HG03432 (cell line): ENCODE measurements at regions not wholly inside any gene's neighbourhood (a gene's known extent, or its start where the extent isn't known, plus 50 kb on each side); places are given as distances from the start of the nearest gene placed in this dataset.
"Not testable (repeated sequence)": the region's sequence is repeated elsewhere in the genome, so short reads cannot be mapped to it uniquely, and the experiment has no call there.

ENCODE experiments used
- ATAC-seq: cut with Tn5 transposase; IDR thresholded peaks from one replicate; pipeline ENCODE4 v1.9.1; 2021; ENCODE audit warnings: mild to moderate bottlenecking, moderate library complexity; ENCODE audit not compliant: unreplicated experiment

DNA sequence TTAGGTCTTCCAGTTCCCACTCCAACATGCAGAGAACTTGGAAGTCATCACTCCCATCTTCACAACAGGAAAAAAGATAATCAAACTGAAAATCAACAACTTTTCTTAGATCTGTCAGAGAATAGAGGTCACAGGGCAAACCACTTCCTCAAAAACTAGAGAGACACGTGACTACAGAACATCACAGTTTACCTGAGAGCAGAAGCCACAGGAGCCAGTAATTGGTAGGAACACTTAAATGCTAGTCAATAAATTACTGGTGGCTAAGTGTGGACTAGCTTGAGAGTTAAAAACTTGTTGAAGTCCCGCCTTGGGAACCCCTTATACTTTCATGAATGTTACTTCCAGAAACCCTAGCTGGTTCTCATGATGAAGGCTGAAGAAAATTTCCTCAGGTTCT lies 81.1 kb downstream of the THSD1 start:
- ATAC-seq = not testable (repeated sequence)

GRCh38 chr13:52319876-52320275 lies 86.1 kb downstream of the THSD1 start:
- no peak for ATAC-seq

- not testable (repeated sequence) for ATAC-seq
Observed at GRCh38 chr13:52309833-52310232, 96.1 kb downstream of the THSD1 start.

- ATAC-seq = not testable (repeated sequence)
Observed at GRCh38 chr13:52306336-52306735, 99.6 kb downstream of the THSD1 start.

GRCh38 chr13:52303098-52303497 lies 102.9 kb downstream of the THSD1 start:
- not testable (repeated sequence) for ATAC-seq

GRCh38 chr13:52302688-52303087 lies 103.3 kb downstream of the THSD1 start:
- ATAC-seq = not testable (repeated sequence)

- not testable (repeated sequence) for ATAC-seq
Observed at GRCh38 chr13:52301810-52302400, 104.1 kb downstream of the THSD1 start.

DNA sequence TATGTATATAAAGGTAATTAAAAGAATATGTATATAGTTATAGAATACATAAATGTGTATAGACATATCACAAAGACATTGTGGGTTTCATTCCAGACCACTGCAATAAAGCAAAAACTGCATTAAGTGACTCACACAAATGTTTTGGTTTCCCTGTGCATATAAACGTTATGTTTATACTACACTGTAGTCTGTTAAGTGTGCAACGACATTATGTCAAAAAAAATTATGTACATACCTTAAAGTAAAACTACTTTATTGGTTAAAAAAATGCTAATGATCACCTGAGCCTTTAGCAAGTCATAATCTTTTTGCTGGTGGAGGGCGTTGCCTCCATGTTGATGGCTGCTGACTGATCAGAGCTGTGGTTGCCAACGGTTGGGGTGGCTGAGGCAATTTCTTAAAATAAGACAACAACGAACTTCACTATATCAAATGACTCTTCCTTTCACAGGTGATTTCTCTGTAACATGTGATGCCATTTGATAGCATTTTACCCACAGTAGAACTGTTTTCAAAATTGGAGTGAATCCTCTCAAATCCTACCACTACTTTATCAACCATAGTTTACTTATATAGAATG lies 107.8 kb downstream of the THSD1 start:
- not testable (repeated sequence) for ATAC-seq

DNA sequence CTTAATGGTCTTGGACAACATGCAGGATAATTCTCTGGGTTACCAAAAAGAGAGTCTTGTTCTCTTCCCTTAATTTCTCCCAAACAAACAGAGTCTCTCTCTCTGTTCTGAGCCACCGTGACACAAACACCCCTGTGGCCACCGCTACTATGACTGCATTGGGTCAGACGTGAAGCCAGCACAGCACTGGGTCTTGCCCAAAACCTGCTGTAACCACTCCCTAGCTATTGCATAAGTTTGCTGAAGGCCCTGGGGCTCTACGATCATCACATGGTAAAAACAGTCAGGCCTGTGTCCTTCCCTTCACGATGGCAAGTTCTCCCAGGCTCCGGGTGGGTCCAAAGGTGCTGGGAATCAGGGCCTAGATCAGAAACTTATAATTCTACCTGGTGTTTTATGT lies 117.1 kb downstream of the THSD1 start:
- not testable (repeated sequence) for ATAC-seq

DNA sequence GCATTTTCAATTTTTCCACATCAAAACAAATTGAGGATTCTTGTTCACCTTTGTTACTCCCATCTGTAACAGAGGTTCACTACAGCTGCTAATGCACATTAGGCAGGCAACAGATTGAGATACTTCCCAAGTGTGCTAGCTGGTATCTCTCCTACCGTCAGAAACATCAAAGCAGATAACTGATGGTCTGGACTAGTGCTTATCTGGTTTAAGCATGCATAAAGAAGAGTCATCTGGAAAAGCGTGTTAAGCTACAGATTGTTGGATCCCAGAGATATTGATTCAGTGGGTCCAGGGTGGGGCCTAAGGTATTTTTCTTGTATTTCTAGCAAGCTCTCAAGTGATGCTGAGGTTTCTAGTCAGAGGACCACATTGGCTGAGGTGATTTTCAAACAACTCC lies 122.0 kb upstream of the NEK3 start:
- ATAC-seq = not testable (repeated sequence)

- not testable (repeated sequence) for ATAC-seq
Observed at GRCh38 chr13:52279408-52279807, 120.0 kb upstream of the NEK3 start.

DNA sequence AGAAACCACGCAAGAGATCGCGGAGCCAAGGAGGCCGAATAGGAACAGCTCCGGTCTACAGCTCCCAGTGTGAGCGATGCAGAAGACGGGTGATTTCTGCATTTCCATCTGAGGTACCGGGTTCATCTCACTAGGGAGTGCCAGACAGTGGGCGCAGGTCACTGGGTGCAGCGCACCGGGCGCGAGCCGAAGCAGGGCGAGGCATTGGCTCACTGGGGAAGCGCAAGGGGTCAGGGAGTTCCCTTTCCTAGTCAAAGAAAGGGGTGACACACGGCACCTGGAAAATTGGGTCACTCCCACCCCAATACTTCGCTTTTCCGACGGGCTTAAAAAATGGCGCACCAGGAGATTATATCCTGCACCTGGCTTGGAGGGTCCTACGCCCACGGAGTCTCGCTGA lies 94.9 kb upstream of the NEK3 start:
- ATAC-seq = not testable (repeated sequence)

DNA sequence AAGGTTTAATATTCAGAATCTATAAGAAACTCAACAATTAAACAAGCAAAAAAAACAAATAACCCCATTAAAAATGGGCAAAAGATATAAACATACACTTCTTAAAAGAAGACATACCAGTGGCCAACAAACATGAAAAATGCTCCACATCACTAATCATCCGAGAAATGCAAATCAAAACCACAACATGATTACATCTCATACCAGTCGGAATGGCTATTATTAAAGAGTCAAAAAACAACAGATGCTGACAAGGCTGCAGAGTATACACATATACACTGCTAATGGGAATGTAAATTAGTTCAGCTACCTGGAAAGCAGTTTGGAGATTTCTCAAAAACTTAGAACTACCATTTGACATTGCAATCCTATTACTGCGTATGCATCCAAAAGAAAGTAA lies 81.4 kb upstream of the NEK3 start:
- ATAC-seq = peak; percentile 91

- peak; percentile 80 for ATAC-seq
Observed at GRCh38 chr13:52235900-52236595, 76.7 kb upstream of the NEK3 start.

DNA sequence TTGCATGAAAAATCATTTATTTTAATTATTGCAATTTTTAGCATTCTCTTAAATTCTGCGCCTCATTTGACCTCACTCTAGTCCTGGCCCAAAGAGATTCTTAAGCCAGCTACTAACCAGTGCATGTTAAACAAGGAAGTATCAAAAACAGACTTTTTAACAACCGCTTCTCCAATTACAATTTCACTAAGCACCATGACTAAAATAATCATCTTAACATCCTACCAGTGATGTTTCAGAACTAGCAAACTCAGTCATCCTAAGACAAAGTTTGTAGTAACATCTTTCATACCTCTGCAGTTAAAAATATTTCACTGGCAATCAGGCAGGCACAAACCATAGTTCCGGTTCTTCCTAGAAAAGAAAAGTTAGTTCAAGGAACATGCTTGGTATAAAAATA lies 75.5 kb upstream of the NEK3 start:
- not testable (repeated sequence) for ATAC-seq

DNA sequence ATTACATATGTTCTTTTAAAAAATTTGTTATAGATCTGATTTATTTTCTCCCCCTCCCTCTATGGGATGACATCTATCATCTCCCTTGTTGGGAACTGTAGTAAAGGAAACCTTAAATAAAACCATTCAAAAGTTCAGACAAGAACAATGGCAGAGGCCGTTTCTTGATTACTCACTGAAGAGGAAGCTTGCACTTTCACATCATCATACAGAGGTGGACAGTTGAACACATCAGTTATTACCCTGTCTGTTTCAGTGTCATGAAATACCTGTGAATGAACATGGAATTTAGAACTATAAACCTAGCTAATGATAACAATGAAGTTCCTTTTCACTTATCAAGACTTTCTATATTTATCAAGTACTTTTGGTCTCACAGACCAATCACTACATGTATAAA lies 63.7 kb upstream of the NEK3 start:
- not testable (repeated sequence) for ATAC-seq

DNA sequence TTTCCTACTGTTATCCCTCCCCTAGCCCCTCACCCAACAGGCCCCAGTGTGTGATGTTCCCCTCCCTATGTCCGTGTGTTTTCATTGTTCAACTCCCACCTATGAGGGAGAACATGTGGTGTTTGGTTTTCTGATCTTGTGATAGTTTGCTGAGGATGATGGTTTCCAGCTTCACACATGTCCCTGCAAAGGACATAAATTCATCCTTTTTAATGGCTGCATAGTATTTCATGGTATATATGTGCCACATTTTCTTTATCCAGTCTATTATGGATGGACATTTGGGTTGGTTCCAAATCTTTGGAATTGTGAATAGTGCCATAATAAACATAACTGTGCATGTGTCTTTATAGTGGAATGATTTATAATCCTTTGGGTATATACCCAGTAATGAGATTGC lies 54.5 kb upstream of the NEK3 start:
- ATAC-seq = not testable (repeated sequence)

- not testable (repeated sequence) for ATAC-seq
Observed at GRCh38 chr13:52212886-52213285, 53.5 kb upstream of the NEK3 start.

DNA sequence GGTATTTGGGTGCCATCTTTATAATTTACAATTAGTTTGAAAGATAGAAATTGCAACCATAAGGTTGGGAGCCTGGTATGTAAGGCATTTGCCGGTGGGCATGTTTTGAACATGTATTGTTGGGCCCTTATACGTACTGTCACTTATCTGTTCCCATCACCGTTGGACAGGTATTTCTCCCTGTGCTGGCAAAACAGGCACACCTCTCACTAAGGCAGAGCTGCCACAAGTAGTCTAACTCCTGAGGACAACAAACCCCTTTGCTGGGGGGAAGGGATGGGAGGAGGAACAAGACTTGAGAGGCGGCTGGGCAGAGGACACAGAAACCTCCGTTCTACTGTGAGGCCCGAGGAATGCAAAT lies 52.0 kb upstream of the NEK3 start:
- ATAC-seq = not testable (repeated sequence)

DNA sequence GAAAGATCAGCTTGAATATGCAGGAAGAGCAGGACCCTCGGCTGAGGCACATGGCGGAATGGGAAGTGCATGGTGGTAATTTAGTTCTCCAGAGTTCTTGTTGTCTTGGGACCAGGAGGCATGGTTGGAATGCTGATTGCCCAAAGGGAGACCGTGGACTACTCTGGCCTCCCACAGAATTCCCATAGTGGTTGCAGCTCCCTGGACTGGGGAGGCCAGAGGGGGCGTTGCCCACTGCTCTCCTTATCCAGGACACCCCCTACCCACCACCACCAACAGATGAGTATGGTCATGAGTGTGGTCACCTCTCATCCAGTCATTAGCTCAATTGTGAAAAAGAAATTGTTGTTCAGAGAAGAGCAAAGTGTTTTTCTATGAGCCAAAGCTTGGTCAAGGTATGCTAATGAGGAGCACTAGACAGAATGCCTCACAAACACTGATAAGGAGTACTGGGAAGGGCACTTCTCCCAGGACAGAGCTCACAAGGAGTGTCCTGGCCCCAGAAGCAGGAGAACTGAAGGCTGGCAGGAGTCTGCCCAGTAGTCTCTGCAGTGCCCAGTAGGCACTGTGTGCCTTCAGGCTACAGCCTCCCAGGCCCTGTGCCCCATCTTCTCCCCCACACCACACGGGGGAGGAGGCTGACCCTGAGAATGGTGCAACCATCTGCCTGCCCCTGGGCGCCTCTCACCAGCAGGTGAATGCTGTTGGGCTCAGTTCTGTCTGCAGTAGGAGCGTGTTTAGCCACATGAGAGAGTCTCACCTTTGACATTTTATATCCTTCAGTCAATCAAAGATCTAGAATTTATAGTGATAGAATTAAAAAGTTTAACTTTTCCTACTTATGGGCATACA lies 51.4 kb upstream of the NEK3 start:
- ATAC-seq = not testable (repeated sequence)
